HL-60 (cell line): ENCODE measurements at regions not wholly inside any gene's neighbourhood (a gene's known extent, or its start where the extent isn't known, plus 50 kb on each side); places are given as distances from the start of the nearest gene placed in this dataset.

Source experiments
- DNase-seq, 2 experiments: peaks; one replicate each; pipeline ENCODE4 v3.0.0-alpha.2; 2010 to 2020; ENCODE audit warnings: low read depth in 1 of 2, low spot score in 1 of 2
- H3K27ac ChIP-seq: fragments of 250-450 bp; sonication (Bioruptor Pico); replicated peaks from 2 replicates; pipeline ENCODE4 v1.5.1; 2020; ENCODE audit warnings: mild to moderate bottlenecking, moderate library complexity
- H3K27me3 ChIP-seq: fragments of 250-450 bp; sonication (Bioruptor Pico); 2 replicates; pipeline ENCODE4 v1.5.1; 2021; ENCODE audit warnings: mild to moderate bottlenecking, moderate library complexity; ENCODE audit not compliant: insufficient read depth, poor library complexity, severe bottlenecking
- H3K4me3 ChIP-seq: replicated peaks from 2 replicates; pipeline ENCODE4 v1.5.1; 2011; ENCODE audit warnings: mild to moderate bottlenecking, control low read depth, low read length; ENCODE audit not compliant: insufficient read depth
- GABPA ChIP-seq: IDR thresholded peaks from 2 replicates; pipeline ENCODE4 v1.6.1; 2012; ENCODE audit warnings: low read depth
- POLR2AphosphoS5 ChIP-seq: IDR thresholded peaks from 2 replicates; pipeline ENCODE4 v1.6.1; 2012; ENCODE audit warnings: low read depth
- SPI1 ChIP-seq: IDR thresholded peaks from 2 replicates; pipeline ENCODE4 v1.6.1; 2012; ENCODE audit warnings: low read depth, mild to moderate bottlenecking, borderline replicate concordance
- TF ChIP-seq, protein P1 (sequence below): IDR thresholded peaks from one replicate; pipeline ENCODE4 v1.5.1; 2011; ENCODE audit warnings: low read length, control low read depth, inconsistent platforms; ENCODE audit not compliant: insufficient read depth
- TF ChIP-seq, protein P2 (sequence below): IDR thresholded peaks from 2 replicates; pipeline ENCODE4 v1.6.1; 2012; ENCODE audit warnings: low read depth; ENCODE audit not compliant: insufficient replicate concordance

DNA sequence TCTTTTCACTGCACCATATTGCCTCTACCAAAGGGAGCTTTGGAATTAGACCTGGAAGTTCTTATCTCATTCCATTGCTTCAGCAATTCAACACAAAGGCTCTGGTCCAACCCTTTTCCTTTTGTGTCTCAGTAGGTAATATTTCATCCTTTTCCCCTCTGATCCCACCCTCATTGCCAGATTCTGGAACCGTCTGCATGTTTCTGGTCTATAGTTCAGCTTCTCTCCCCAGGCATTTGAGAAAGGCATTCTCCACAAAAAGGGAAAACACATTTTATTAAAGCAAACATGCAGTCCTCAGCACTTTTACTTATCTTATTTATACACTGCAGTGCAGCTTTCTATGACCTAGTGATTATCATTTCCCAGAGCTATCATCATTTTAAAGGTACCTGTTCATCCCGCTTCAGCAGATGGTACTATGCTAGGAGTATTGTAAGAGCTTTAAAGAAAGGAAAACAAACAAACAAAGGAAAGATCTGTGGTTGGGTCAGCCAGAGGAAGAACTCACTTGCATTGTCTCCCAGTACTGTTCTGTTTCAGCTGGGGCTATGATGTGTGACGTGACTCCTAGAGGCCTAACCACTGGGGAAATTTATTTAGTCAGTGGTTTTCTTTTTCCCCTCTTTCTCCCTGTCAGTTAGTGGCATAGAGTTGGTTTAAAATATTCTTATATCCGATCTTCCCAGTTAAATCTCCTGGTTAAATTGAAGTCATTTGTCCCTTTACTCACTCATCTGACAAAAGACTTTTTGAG, 269.2 kb downstream of the TMEM38B start:
- H3K4me3 ChIP-seq = no peak overlapping the region
- no peak for TF ChIP-seq SPI1
- no peak for TF ChIP-seq POLR2AphosphoS5
- TF ChIP-seq GABPA = no peak
- TF ChIP-seq, protein P1, sequence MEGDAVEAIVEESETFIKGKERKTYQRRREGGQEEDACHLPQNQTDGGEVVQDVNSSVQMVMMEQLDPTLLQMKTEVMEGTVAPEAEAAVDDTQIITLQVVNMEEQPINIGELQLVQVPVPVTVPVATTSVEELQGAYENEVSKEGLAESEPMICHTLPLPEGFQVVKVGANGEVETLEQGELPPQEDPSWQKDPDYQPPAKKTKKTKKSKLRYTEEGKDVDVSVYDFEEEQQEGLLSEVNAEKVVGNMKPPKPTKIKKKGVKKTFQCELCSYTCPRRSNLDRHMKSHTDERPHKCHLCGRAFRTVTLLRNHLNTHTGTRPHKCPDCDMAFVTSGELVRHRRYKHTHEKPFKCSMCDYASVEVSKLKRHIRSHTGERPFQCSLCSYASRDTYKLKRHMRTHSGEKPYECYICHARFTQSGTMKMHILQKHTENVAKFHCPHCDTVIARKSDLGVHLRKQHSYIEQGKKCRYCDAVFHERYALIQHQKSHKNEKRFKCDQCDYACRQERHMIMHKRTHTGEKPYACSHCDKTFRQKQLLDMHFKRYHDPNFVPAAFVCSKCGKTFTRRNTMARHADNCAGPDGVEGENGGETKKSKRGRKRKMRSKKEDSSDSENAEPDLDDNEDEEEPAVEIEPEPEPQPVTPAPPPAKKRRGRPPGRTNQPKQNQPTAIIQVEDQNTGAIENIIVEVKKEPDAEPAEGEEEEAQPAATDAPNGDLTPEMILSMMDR = no peak
- TF ChIP-seq, protein P2, sequence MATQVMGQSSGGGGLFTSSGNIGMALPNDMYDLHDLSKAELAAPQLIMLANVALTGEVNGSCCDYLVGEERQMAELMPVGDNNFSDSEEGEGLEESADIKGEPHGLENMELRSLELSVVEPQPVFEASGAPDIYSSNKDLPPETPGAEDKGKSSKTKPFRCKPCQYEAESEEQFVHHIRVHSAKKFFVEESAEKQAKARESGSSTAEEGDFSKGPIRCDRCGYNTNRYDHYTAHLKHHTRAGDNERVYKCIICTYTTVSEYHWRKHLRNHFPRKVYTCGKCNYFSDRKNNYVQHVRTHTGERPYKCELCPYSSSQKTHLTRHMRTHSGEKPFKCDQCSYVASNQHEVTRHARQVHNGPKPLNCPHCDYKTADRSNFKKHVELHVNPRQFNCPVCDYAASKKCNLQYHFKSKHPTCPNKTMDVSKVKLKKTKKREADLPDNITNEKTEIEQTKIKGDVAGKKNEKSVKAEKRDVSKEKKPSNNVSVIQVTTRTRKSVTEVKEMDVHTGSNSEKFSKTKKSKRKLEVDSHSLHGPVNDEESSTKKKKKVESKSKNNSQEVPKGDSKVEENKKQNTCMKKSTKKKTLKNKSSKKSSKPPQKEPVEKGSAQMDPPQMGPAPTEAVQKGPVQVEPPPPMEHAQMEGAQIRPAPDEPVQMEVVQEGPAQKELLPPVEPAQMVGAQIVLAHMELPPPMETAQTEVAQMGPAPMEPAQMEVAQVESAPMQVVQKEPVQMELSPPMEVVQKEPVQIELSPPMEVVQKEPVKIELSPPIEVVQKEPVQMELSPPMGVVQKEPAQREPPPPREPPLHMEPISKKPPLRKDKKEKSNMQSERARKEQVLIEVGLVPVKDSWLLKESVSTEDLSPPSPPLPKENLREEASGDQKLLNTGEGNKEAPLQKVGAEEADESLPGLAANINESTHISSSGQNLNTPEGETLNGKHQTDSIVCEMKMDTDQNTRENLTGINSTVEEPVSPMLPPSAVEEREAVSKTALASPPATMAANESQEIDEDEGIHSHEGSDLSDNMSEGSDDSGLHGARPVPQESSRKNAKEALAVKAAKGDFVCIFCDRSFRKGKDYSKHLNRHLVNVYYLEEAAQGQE = no peak
- no peak for DNase-seq

DNA sequence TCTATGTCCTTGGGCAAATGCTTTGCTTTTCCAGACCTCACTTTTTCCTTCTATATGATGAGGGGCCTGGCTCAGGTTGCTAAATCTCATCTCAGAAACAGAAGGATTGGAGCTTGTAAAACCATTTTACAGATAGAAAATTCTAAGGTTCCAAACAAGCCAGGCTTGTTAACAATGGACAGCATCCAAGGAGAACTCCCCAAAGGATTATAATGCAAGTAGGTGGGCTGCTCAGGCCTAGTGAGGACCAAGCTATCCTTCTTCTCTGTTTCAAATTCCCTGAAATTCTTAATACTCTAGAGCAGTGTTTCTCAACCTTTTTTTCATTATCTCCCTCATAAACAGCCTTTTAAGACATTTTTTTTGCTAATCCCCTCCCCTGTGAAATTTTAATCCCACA, 269.8 kb downstream of the TMEM38B start:
- no peak for DNase-seq
- TF ChIP-seq SPI1 (no peak), POLR2AphosphoS5 (no peak), GABPA (no peak)
- TF ChIP-seq, protein P2 = no peak
- TF ChIP-seq, protein P1 = no peak
- no peak overlapping the region for H3K4me3 ChIP-seq

More for the DNA sequence above, 269.2 kb downstream of the TMEM38B start:
- H3K27ac ChIP-seq = no peak overlapping the region
- H3K27me3 ChIP-seq = no peaks in the 10 kb centered on the region

DNA sequence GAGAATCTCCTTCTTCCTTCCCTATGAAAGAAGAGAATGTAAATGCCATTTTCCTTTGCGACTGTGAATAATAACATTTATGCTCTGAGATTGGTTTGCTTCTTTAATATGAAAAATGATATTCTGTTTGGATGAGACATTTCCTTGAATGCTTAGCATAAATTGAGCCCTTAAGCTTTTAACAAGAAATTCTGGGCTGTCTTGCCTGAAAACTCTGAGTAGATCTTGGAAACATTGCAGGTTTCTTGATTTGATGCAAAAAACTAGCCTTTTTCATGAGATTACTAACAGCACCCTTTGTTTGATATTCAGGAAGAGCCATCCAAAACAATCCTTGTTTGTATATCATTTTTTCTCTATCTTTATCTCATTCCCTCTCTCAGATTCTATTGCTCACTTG, 272.5 kb downstream of the TMEM38B start:
- Histone ChIP-seq H3K27me3 (no peaks in the 10 kb centered on the region), H3K4me3 (no peak overlapping the region), H3K27ac (no peak overlapping the region)
- DNase-seq = no peak
- TF ChIP-seq SPI1 (no peak), POLR2AphosphoS5 (no peak), GABPA (no peak)
- TF ChIP-seq, protein P2 = no peak
- TF ChIP-seq, protein P1 = no peak

More for the DNA sequence above, 269.8 kb downstream of the TMEM38B start:
- Histone ChIP-seq H3K27me3 (no peaks in the 10 kb centered on the region), H3K27ac (no peak overlapping the region)
